ENCODE measurements at regions not wholly inside any gene's neighbourhood (a gene's known extent, or its start where the extent isn't known, plus 50 kb on each side); places are given as distances from the start of the nearest gene placed in this dataset.
A peak's percentile ranks its signal among the peaks of the same experiment; 100 is the strongest.

- DNase-seq (ENCODE audit: extremely low read depth, low read depth): peak; percentile 11
These were observed 110.7 kb downstream of the BTG1 start for GRCh38 chr12:92034858-92035401.

DNA sequence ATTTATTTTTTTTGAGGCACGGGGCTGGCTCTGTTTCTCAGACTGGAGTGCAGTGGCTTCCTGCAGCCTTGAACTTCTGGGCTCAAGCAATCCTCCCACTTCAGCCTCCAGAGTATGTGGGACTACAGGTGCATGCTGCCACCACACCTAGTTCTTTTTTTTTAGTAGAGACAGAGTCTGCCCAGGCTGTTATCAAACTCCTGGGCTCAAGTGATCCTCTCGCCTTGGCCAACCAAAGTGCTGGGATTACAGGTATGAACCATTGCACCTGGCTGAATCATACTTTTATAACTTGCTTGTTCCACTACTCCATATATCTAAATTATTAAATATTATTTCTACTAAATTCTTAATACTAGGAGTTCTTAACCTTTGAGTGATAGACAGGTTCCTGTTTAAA is 111.6 kb downstream of the BTG1 start:
- DNase-seq (ENCODE audit: extremely low read depth, low read depth): no peak

DNA sequence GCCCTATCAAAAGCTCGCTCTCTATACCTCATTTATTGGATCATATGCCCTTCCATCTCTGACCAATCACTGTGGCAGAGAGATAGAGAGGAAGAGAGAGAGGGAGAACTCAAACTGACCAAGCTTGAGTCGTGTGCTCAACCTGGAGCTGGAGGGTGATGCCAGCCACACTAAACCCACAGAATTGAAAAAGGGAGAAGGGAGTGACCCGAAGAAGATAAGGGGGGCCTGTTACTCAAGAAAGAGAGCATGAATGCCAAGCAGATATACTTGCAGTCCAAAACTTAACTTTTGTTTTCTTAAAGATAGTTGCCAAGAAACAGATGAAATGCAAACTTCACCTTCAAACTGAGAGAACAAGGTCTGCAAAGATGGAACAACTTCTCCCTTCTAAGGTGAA is 112.7 kb downstream of the BTG1 start:
- DNase-seq (ENCODE audit: extremely low read depth, low read depth): no peak

- DNase-seq (ENCODE audit: extremely low read depth, low read depth): no peak
These were observed 113.5 kb downstream of the BTG1 start for GRCh38 chr12:92032101-92032500.

- DNase-seq (ENCODE audit: extremely low read depth, low read depth): no peak
These were observed 115.0 kb downstream of the BTG1 start for GRCh38 chr12:92030618-92031017.

DNA sequence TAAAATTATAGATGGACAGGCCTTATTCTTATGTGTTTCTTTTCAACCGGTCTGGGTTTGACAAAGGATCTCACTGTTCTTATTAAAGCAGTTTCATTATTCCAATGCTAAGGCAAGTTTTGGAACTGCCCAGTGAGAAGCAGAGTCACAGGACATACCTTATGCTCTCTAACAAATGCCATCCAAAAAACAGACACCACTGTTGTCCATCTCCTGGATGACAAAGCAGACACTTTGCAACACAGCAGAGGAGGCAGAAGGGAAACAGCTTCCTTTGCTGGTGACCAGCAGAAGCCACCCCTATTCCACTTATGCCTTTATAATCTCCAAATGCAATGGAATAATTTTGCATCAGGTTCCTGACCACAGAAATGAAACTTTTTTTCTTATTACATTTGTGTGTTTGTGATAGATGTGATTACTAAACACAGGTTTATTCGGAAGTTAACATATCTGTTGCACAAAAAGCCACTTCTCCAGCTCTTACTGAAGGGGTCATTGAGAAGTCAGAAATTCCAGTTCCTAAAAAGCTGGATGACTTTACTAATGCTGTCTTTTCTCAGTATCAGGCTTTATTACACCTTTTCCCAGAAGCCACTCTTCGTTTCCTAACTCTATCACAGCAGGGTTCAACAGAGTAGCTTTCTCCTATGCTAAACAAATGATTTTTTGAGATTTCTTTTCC is 115.6 kb downstream of the BTG1 start:
- DNase-seq (ENCODE audit: extremely low read depth, low read depth): no peak

- DNase-seq (ENCODE audit: extremely low read depth, low read depth): no peak
These were observed 116.5 kb downstream of the BTG1 start for GRCh38 chr12:92029136-92029535.

DNA sequence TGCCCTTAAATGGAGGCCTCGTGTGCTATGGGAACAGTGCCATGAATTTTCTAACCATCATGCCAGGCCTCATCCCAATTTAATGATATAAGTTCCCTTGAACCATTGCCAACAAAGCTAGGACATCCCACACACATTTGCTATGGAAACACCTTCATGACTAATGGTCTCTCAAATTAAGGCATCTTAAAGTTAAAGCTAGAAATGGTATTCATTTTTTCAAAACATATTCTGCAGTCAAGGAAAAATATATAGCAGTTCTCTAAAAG is 117.3 kb downstream of the BTG1 start:
- DNase-seq (ENCODE audit: extremely low read depth, low read depth): no peak

GRCh38 chr12:92027701-92028440 is 117.8 kb downstream of the BTG1 start:
- DNase-seq (ENCODE audit: extremely low read depth, low read depth): no peak

- no peak for DNase-seq (ENCODE audit: extremely low read depth, low read depth)
These were observed 118.4 kb downstream of the BTG1 start for GRCh38 chr12:92027243-92027642.

DNA sequence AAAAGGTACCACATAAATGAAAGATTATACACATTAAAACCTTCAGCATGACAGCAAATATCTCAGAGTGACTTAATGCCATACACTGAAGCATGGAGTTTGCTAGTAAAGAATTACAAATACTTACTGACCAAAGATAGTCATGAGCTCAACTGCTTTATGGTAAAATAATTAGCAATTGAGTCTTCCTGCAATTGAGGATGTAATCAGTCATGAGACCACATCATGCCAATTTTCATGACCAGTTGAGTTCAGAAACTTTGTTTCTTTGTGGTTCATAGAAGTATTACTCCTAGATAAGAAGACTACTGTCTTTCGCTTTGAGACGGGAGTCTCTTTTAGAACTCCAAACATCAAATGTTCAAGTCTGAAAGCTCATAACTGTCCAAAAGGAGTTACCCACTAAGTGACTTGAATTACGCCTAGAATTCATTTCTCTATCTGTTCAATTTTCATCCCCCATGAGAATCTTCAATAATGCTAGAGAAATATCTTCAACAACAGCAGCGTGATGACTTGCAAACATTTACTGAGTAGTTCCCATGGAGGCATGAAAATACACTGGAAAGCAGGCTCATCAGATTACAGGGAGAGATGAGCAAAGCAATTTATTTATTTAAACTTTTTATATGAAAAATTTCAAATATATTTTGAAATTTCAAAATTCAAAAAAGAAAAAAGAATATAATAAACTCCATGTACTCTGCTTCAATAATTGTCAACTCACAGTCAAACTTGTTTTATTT is 120.0 kb downstream of the BTG1 start:
- no peak for DNase-seq (ENCODE audit: extremely low read depth, low read depth)

GRCh38 chr12:92022093-92022492 is 123.6 kb downstream of the BTG1 start:
- DNase-seq (ENCODE audit: extremely low read depth, low read depth): no peak

DNA sequence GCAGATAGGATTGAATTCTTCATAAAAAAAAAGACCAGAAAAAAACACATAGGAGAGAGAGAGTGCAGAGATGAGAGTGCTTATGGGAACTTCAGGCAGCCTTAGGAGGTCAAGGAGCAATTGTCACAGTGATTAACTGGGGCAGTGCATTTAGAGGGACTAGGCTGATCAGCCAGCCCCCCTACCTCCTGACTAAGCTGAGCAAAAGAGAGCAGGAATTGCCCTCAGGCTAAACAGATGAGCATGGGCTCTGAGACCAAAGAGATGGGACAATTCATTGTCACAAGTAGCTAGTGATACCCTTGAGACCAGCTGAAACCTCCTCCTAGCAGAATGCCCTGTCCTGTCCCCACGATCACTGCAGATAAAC is 124.0 kb downstream of the BTG1 start:
- no peak for DNase-seq (ENCODE audit: extremely low read depth, low read depth)

DNA sequence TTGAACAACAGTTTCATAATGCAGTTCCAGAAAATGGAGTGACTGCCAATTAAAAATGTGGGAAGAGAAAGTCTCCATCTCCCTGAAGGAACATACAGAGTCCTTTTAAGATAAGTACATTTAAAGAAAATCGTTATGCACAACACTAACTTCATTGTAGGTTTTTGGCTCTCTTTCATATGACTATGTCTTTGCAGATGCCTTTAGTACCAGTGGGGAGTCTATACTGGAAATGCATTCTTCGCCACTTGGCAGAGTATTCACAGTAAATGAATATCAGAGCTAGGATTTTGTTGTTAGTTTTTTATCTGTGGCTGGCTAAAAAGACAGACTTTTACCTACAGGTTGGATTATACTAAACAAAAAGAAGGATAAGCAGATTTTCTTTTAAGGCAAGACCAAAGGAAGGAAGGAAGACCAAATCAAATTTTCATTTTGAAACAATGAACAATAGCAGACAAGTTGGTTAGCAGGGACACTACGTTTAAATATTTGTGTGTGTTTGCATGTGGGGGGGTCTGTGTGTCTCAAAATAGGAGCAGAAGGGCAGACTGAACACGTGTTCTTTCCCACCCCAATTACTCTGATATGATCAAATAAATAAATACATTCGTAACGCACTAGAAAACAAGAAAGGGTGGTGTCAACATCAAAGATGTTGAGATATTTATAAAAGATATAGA is 124.5 kb downstream of the BTG1 start:
- no peak for DNase-seq (ENCODE audit: extremely low read depth, low read depth)

- no peak for DNase-seq (ENCODE audit: extremely low read depth, low read depth)
These were observed 126.0 kb downstream of the BTG1 start for GRCh38 chr12:92019491-92020277.

GRCh38 chr12:92012691-92013090 is 133.0 kb downstream of the BTG1 start:
- no peak for DNase-seq (ENCODE audit: extremely low read depth, low read depth)

DNA sequence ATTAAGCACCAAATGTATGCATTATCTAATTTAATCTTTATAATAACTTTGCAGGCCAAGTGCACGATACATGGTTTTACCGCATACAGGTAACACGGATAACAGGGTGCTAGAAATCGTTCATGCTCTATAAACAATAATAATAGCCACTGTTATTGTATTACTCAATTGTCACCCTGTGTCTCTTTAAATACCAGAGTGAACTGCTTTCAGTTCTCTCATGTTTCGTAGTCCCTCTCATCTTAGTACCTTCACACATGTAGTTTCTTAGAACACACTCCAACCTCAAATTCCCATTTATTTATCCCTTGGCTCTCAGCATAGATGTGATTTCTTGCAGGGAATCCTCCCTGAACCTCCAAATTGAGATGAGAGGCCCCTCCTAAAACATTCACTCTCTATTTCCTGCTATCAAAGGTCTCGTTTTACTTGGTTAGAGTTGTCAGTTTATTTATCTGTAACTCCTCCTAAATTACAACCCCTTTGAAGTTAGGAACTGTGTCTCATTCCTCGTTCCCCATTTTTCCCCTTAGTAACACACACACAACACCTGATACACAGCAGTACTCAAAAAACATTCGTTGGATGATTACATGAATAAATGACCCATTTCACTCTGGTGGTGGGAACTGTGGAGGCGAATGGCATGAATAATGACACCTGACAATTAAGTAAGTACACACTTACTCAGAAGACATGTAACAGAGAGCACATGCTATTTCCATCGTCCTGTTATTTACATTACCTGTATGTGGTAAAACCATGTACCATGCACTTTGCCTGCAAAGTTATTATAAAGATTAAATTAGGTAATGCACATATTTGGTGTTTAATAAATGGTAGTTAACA is 134.6 kb downstream of the BTG1 start:
- DNase-seq (ENCODE audit: extremely low read depth, low read depth): no peak

- no peak for DNase-seq (ENCODE audit: extremely low read depth, low read depth)
These were observed 135.3 kb downstream of the BTG1 start for GRCh38 chr12:92010368-92010767.

GRCh38 chr12:92008345-92008744 is 137.3 kb downstream of the BTG1 start:
- no peak for DNase-seq (ENCODE audit: extremely low read depth, low read depth)

- DNase-seq (ENCODE audit: extremely low read depth, low read depth): no peak
These were observed 137.9 kb downstream of the BTG1 start for GRCh38 chr12:92007787-92008186.

All from NCI-H460 (cell line).